ENCODE measurements at regions not wholly inside any gene's neighbourhood (a gene's known extent, or its start where the extent isn't known, plus 50 kb on each side); places are given as distances from the start of the nearest gene placed in this dataset.

DNA sequence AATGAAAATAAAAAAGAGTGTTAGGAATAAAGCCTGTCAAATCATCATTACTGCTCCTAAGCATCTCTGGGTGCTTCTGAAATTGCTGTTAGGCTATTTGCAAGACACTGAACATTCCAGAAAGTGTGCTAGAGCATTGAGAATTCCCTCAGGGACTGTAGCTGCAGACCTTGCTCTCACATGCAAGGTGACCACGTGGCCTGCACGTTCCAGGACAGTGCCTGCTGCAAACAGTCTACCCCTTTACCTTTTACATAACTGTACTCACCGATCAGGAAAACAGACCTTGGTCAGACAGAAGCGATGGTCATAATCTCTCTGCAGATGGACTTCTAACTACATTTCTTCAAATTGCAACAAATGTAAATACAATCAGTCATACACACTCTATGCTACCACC is 164.5 kb downstream of the PSMG1 start:
- TF ChIP-seq CTCF (IDR thresholded peaks at IDR 0.05) (no peak), POLR2A (IDR thresholded peaks at IDR 0.05) (no peak)
